Activated T-helper 17 cell treated with anti-CD3 and anti-CD28 coated beads, Interleukin-2, amount 50 U/mL, for 72 hours (primary cell): ENCODE measurements at regions not wholly inside any gene's neighbourhood (a gene's known extent, or its start where the extent isn't known, plus 50 kb on each side); places are given as distances from the start of the nearest gene placed in this dataset.

Experiments used
- ATAC-seq: fragments of 150-1000 bp; cut with Tn5 transposase; replicated peaks from 2 replicates; pipeline ENCODE4 v1.10.0; 2021; ENCODE audit warnings: mild to moderate bottlenecking, moderate library complexity
- H3K27ac Mint-ChIP-seq: one replicate; pipeline ENCODE4 v1.8.0; 2022; ENCODE audit warnings: mixed read lengths
- H3K27me3 Mint-ChIP-seq: one replicate; pipeline ENCODE4 v1.8.0; 2022; ENCODE audit warnings: mixed read lengths
- H3K36me3 Mint-ChIP-seq: one replicate; pipeline ENCODE4 v1.8.0; 2022; ENCODE audit warnings: low read depth, mild to moderate bottlenecking, mixed read lengths
- H3K4me1 Mint-ChIP-seq: one replicate; pipeline ENCODE4 v1.8.0; 2022; ENCODE audit warnings: mixed read lengths
- H3K4me3 Mint-ChIP-seq: one replicate; pipeline ENCODE4 v1.8.0; 2022; ENCODE audit warnings: mild to moderate bottlenecking, mixed read lengths
- H3K9me3 Mint-ChIP-seq: one replicate; pipeline ENCODE4 v1.8.0; 2022; ENCODE audit warnings: mixed read lengths

DNA sequence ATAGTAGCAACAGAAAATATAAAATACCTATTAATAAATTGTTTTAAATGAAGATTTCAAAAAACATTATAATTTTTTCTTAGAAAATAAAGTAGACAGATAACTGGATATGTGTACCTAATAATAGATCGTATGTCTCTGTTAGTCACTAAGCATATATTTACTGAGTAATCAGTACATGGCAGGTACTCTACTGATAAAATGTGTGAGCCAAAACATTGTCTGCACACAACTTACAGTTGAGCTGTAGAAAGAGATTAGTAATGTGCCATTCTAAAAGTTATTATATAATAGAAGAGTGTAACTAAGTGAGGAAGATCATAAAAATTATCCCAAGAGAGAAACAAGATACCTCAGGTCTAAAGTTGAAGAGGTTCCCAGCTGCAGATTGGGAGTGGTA, 929.9 kb upstream of the EPHA7 start:
- H3K27me3 Mint-ChIP-seq, result no peaks in the 10 kb centered on the region
- no peak overlapping the region for H3K4me3 Mint-ChIP-seq
- no peaks in the 10 kb centered on the region for H3K4me1 Mint-ChIP-seq
- no peaks in the 10 kb centered on the region for H3K9me3 Mint-ChIP-seq
- no peak overlapping the region for H3K27ac Mint-ChIP-seq
- no peaks in the 10 kb centered on the region for H3K36me3 Mint-ChIP-seq
- ATAC-seq, result no peak

DNA sequence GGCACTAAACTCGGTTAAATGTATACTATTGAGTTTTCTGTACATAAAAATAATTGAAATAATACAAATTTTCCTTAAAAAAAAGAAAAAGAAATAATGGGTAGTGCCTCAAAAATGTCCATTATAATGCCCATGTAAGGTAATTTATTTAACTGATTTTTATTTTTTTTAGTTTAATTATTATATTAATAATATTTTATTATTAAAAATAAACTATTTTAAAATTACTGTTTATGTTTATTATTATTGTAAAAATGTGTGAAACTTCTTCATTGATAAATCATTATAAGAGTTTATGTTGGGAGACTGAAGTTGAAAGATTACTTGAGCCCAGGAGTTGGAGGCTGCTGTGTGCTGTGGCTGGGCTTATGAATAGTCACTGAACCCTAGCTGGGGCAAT, 925.5 kb upstream of the EPHA7 start:
- ATAC-seq, result no peak
- no peak overlapping the region for H3K4me3 Mint-ChIP-seq
- no peaks in the 10 kb centered on the region for H3K9me3 Mint-ChIP-seq
- no peaks in the 10 kb centered on the region for H3K4me1 Mint-ChIP-seq
- no peaks in the 10 kb centered on the region for H3K36me3 Mint-ChIP-seq
- H3K27me3 Mint-ChIP-seq, result no peaks in the 10 kb centered on the region
- H3K27ac Mint-ChIP-seq, result no peak overlapping the region

DNA sequence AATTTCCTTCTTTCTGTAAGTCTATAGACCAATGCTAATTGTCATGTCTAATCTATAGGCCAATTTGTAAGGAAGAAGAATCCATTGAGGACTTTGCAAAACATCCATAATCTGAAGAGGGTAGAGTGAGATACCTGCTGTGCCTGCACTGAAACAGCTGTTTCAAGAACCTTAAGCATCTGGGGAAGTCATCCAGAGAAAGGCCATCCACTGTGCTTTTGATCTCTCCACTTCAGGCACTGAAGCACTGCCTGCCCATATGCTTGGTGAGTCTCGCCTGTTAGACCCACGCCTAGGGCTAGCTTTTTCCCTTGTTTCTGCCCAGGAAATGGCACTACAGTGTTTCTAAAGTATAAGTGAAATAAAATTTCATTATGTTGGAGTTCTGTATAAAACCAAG, 921.8 kb upstream of the EPHA7 start:
- Mint-ChIP-seq H3K36me3 (no peaks in the 10 kb centered on the region), H3K27ac (no peak overlapping the region), H3K9me3 (no peaks in the 10 kb centered on the region), H3K27me3 (no peaks in the 10 kb centered on the region), H3K4me3 (no peak overlapping the region), H3K4me1 (no peaks in the 10 kb centered on the region)
- ATAC-seq, result no peak

DNA sequence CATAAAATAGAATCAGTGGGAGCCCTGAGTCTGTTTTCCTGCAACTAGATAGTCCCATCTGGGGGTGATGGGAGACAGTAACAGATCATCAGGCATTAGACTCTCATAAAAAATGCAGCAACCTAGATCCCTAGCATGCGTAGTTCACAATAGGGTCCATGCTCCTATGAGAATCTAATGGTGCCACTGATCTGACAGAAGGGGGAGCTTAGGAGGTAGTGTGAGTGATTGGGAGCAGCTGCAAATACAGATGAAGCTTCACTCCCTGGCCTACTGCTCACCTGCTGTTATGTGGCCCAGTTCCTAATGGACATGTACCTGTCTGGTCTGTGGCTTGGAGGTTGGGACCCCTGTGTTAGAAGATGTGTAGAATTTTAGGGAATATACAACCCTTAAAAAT, 904.5 kb upstream of the EPHA7 start:
- no peaks in the 10 kb centered on the region for H3K9me3 Mint-ChIP-seq
- H3K4me3 Mint-ChIP-seq, result no peak overlapping the region
- H3K27me3 Mint-ChIP-seq, result no peaks in the 10 kb centered on the region
- H3K4me1 Mint-ChIP-seq, result no peaks in the 10 kb centered on the region
- no peak for ATAC-seq
- no peaks in the 10 kb centered on the region for H3K36me3 Mint-ChIP-seq
- H3K27ac Mint-ChIP-seq, result no peak overlapping the region

DNA sequence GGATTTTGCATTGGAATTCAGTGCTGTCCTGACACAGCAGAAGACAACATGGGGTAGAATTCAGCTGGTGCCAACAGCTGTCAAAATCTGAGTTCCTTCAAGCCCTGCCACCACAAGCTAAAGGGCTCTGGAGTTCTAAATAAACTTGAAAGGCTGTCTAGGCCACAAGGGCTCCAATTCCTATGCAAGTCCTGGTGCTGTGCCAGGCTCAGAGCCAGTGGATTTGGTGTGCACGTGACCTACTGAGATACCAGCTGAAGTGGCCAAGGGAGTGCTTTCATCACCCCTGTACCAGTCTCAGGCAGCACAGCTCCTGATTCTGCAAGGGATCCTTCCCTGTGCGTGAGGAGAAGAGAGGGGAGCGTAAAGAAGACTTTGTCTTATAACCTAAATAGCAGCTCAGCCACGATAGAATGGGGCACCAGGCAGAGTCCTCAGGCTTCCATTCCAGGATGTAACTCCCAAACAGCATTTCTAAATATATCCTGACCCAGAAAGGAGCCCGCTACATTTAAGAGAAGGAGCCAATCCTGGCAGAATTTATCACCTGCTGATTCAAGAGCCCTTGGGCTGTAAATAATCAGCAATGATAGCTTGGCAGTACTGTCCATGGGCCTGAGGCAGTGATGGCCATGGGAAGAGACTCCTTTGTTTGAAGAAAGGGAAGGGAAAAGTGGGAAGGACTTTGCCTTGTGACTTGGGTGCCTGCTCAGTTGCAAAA, 881.2 kb upstream of the EPHA7 start:
- H3K9me3 Mint-ChIP-seq, result peaks cover 4% of the 10 kb centered on the region
- H3K4me1 Mint-ChIP-seq, result no peaks in the 10 kb centered on the region
- no peaks in the 10 kb centered on the region for H3K36me3 Mint-ChIP-seq

DNA sequence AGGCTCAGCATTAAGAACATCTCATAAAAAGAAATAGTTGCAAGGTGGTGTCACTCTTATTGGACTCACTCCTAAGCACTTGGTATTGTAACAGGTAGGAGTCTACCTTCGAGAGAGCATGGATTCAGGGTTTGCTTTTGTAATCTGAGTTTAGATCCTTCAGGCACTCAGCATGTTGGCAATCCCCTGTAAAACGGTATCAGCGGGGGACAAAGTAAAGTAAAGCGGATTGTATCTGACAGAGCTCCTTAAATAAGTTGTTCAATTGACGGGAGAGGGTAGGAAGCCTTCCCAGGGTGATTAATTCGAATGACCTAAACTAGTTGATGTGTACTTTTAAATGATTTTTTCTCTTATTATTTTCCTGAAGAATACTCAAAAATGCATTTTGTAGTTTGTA, 869.8 kb upstream of the EPHA7 start:
- Mint-ChIP-seq H3K27me3 (no peaks in the 10 kb centered on the region), H3K27ac (no peak overlapping the region), H3K4me1 (no peaks in the 10 kb centered on the region), H3K36me3 (no peaks in the 10 kb centered on the region), H3K4me3 (no peak overlapping the region), H3K9me3 (peaks cover 5% of the 10 kb centered on the region)
- ATAC-seq, result no peak

More for the DNA sequence above, 881.2 kb upstream of the EPHA7 start:
- no peak overlapping the region for H3K27ac Mint-ChIP-seq
- no peak overlapping the region for H3K4me3 Mint-ChIP-seq
- no peak for ATAC-seq
- H3K27me3 Mint-ChIP-seq, result no peaks in the 10 kb centered on the region

DNA sequence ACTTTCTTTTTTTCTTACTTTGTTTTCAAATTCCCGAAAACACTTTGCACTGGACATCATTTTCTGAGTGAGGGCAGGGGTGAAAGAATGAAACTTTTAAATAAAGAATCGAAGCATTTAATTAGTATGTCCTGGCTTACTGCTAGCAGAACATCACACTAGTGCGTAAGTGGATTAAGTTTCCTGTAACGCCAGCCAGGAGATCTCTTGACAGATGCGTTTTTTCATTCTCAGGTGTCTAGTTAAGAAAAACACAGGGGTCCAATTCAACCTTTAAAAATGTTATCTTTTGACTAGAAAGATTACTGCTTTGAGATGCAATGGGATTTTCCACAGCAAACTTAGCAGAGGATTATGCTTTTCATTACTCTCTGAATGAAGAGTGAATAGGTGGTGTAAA, 858.8 kb upstream of the EPHA7 start:
- no peaks in the 10 kb centered on the region for H3K4me1 Mint-ChIP-seq
- no peak overlapping the region for H3K27ac Mint-ChIP-seq
- H3K9me3 Mint-ChIP-seq, result peaks cover 6% of the 10 kb centered on the region
- H3K27me3 Mint-ChIP-seq, result no peaks in the 10 kb centered on the region
- H3K36me3 Mint-ChIP-seq, result no peaks in the 10 kb centered on the region
- ATAC-seq, result no peak
- no peak overlapping the region for H3K4me3 Mint-ChIP-seq

DNA sequence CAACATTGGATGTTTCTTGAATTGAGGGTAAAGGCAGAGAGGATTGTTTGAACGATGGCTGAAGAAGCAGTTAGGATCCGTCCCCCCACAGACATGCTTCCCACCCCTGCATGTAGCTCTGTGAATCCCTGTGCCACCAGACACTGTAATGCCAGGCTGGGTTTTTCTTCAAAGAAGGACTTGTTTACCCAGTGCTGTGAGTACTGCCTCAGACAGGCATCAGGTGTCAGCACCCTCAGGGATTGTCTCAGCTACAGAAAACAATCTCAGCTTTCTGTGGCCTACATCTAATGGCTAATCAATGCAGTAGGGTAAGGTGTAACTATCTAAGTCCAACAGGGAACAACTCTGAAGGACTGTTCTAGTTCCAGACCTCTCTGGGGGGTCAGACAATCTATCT, 853.0 kb upstream of the EPHA7 start:
- Mint-ChIP-seq H3K27me3 (no peaks in the 10 kb centered on the region), H3K9me3 (peaks cover 7% of the 10 kb centered on the region), H3K4me1 (no peaks in the 10 kb centered on the region), H3K4me3 (no peak overlapping the region), H3K36me3 (no peaks in the 10 kb centered on the region), H3K27ac (no peak overlapping the region)
- ATAC-seq, result no peak

DNA sequence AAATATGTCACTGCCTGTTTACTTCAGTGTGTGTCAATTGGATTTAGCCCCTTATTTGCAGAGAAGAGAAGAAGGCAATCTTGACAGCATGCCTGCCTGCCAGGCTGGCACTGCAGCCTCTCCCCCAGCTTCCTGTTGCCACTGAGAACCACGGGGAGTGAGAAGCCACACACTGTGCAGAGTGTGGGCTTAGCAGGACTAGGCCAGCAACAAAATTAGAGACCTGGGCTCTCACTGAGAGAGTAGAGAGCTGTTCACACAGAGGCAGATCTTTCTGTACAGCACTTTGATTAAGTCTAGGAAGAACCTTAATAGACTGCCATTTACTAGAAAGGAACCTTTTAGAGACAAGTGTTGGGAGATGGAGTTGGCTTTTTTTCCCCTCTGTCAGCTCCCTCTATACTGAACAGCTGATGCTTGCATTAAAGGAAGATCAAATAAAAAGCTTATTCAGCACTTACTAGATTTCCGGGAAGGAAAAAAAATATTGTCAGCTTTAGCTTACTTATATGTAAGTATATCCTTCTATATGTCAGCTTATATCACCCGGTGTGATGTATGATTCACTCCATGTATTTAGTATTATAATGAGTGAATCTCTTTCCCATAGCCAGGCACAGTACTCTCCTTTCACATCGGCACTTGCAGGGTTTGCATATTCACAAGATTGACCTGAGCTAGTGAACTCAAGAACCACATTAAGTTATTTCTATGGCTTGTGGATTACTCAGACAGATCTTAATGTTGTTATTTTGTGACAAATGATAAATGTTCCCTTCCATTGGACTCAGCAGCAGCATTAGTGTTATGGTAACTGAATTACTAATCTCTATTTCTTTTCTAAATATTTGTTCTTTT, 851.0 kb upstream of the EPHA7 start:
- no peak for ATAC-seq
- H3K9me3 Mint-ChIP-seq, result peaks cover 16% of the 10 kb centered on the region
- H3K27me3 Mint-ChIP-seq, result no peaks in the 10 kb centered on the region
- H3K36me3 Mint-ChIP-seq, result no peaks in the 10 kb centered on the region
- H3K4me3 Mint-ChIP-seq, result no peak overlapping the region
- no peak overlapping the region for H3K27ac Mint-ChIP-seq
- no peaks in the 10 kb centered on the region for H3K4me1 Mint-ChIP-seq

DNA sequence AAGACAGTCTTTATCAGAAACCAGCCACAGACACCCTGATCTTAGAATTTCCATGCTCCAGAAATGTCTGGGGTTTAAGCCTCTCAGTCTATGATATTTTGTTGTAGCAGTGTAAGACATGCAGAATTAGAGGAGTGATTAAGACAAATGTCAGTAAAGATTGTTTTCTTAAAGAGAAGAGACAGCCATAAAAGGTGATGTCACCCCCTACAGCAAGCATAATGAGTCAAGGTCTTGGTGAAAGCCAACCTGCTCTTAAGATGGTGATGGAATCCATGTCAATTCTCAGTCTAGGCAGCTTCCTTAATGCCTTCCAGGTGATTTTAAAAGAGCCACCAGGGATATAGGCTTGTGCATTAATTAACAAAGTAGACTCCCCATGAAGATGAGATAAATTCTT, 849.9 kb upstream of the EPHA7 start:
- Mint-ChIP-seq H3K4me3 (no peak overlapping the region), H3K27ac (no peak overlapping the region), H3K4me1 (no peaks in the 10 kb centered on the region), H3K27me3 (no peaks in the 10 kb centered on the region), H3K9me3 (peaks cover 22% of the 10 kb centered on the region), H3K36me3 (no peaks in the 10 kb centered on the region)
- no peak for ATAC-seq

DNA sequence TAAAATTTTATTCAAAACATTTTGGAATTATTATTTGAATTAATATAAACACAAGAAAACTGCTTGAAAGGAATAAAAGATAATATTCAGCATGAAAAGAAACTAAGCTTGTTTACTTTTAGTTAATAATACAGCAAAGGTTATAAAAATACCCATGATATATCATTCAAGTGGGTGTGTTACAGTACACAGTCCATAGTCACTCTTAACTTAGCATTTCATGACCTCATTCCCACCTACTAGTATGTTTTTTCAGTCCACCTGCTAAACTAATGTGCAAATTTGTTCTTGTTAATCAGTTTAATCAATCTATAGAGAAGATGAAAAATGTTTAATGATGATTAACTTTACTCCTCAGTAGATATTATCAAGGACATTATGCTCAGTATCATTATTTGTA, 841.4 kb upstream of the EPHA7 start:
- H3K36me3 Mint-ChIP-seq, result no peaks in the 10 kb centered on the region
- no peak overlapping the region for H3K27ac Mint-ChIP-seq
- H3K4me3 Mint-ChIP-seq, result no peak overlapping the region
- H3K4me1 Mint-ChIP-seq, result no peaks in the 10 kb centered on the region
- ATAC-seq, result no peak
- H3K27me3 Mint-ChIP-seq, result no peaks in the 10 kb centered on the region
- peaks cover 14% of the 10 kb centered on the region for H3K9me3 Mint-ChIP-seq

DNA sequence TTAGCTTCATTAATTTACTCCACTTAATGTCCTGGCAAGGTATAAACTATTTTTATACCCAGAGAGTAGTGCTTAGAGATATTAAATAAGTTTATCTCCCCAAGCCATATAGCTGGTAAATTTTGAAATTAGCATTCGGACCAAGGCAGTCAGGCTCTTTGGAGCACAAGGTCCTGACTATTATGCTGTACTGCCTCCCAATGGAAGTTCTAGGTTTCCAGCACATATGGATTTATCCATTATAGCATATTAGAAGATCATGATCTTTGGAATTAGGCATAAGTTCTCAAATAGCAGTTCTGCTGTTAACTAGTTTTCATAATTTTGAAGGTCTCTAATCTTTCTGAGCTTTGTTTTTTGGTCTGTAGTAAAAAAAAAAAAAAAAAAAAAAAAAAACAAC, 835.3 kb upstream of the EPHA7 start:
- ATAC-seq, result no peak

DNA sequence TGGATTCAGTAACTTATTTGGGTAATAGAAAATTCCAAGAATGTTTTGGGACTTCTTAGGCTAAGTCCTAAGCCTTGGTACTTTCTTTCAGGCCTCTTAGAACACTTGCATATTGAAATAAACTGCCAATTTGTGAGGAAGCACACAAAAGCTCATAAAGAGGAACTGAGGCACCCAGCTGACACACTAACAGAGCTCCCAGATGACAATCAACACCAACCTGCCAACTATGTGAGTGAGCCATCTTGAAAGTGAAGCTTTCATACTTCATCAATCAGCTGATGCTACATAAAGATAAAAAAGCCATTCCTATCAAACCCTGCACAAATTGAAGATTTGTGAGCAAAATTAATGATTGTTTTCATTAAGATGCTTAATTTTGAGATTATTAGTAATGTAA, 832.5 kb upstream of the EPHA7 start:
- H3K4me1 Mint-ChIP-seq, result no peaks in the 10 kb centered on the region
- no peak overlapping the region for H3K27ac Mint-ChIP-seq
- peaks cover 7% of the 10 kb centered on the region for H3K9me3 Mint-ChIP-seq
- H3K36me3 Mint-ChIP-seq, result no peaks in the 10 kb centered on the region
- no peak for ATAC-seq
- no peaks in the 10 kb centered on the region for H3K27me3 Mint-ChIP-seq
- H3K4me3 Mint-ChIP-seq, result no peak overlapping the region

More for the DNA sequence above, 835.3 kb upstream of the EPHA7 start:
- Mint-ChIP-seq H3K4me1 (no peaks in the 10 kb centered on the region), H3K4me3 (no peak overlapping the region), H3K36me3 (no peaks in the 10 kb centered on the region), H3K27me3 (no peaks in the 10 kb centered on the region), H3K9me3 (peaks cover 7% of the 10 kb centered on the region), H3K27ac (no peak overlapping the region)

DNA sequence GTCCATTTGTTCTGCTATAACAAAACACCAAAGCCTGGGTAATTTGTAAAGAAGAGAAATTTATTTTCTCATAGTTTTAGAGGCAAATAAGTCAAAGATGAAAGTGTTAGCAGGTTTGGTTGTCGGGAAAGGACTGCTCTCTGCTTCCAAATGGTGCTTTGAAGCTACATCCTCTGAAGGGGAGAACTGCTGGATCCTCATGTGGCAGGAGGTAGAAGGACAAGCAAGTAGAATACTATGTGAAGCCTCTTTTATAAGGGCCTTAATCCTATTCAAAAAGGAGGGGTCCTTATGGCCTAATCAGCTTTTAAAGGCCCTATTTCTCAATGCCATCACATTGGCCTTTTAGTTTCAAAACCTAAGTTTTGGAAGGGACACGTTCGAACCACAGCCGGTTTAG, 826.0 kb upstream of the EPHA7 start:
- H3K4me3 Mint-ChIP-seq, result no peak overlapping the region
- H3K36me3 Mint-ChIP-seq, result no peaks in the 10 kb centered on the region
- no peak for ATAC-seq
- H3K4me1 Mint-ChIP-seq, result no peaks in the 10 kb centered on the region
- no peak overlapping the region for H3K27ac Mint-ChIP-seq
- H3K9me3 Mint-ChIP-seq, result peaks cover 4% of the 10 kb centered on the region
- no peaks in the 10 kb centered on the region for H3K27me3 Mint-ChIP-seq

DNA sequence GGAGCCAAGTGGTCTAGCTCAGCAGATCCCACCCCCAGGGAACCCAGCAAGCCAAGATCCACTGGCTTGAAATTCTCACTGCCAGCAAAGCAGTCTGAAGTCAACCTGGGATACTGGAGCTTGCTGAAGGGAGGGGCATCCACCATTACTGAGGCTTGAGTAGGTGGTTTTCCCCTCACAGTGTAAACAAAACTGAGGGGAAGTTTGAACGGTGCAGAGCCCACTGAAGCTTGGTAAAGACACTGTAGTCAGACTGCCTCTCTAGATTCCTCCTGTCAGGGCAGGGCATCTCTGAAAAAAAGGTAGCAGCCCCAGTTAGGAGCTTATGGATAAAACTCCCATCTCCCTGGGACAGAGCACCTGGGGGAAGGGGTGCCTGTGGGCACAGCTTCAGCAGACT, 819.5 kb upstream of the EPHA7 start:
- no peak for ATAC-seq
- Mint-ChIP-seq H3K4me3 (no peak overlapping the region), H3K36me3 (no peaks in the 10 kb centered on the region), H3K27me3 (no peaks in the 10 kb centered on the region), H3K4me1 (no peaks in the 10 kb centered on the region), H3K9me3 (peaks cover 11% of the 10 kb centered on the region), H3K27ac (no peak overlapping the region)
